IMR-90 (cell line): ENCODE measurements at regions not wholly inside any gene's neighbourhood (a gene's known extent, or its start where the extent isn't known, plus 50 kb on each side); places are given as distances from the start of the nearest gene placed in this dataset.

Source experiments
- ATAC-seq: fragments of 200-7000 bp; cut with Tn5 transposase; 2 replicates; pipeline ENCODE4 v1.9.1; 2020; ENCODE audit warnings: low read depth, mild to moderate bottlenecking, moderate library complexity
- BruUV-seq: library from RNA; stranded (reverse); fragments of 400-500 nt; replicated peaks from 2 replicates; lab custom pipeline; 2021; lab: Mats Ljungman, UMichigan
- CTCF ChIA-PET: fragments of 300-600 bp; formaldehyde crosslinking; extraction: SDS; loops from one replicate; lab custom pipeline; 2021; ENCODE audit warnings: antibody characterized with exemption; lab: Yijun Ruan, JAX
- POLR2A ChIA-PET: fragments of 300-600 bp; sonication (Branson Sonifier 250); formaldehyde crosslinking; loops from one replicate; lab custom pipeline; 2022; ENCODE audit warnings: antibody characterized with exemption; ENCODE audit not compliant: unreplicated experiment; lab: Charles Lee
- DNase-seq: peaks from one replicate; pipeline ENCODE4 v3.0.0; 2013
- H2AFZ ChIP-seq: replicated peaks from 2 replicates; pipeline ENCODE3; 2013; ENCODE audit warnings: low read length, mild to moderate bottlenecking; ENCODE audit not compliant: poor library complexity
- H2AK5ac ChIP-seq: 2 replicates; pipeline ENCODE4 v1.6.1; 2013; ENCODE audit warnings: low read depth, low read length, inconsistent platforms
- H2AK9ac ChIP-seq: replicated peaks from 2 replicates; pipeline ENCODE3; 2013; ENCODE audit warnings: mild to moderate bottlenecking, low read depth, low read length, moderate library complexity; ENCODE audit not compliant: poor library complexity
- H2BK120ac ChIP-seq: 2 replicates; pipeline ENCODE4 v1.6.1; 2013; ENCODE audit warnings: low read depth, low read length, inconsistent platforms
- H2BK15ac ChIP-seq: 3 replicates; pipeline ENCODE4 v1.6.1; 2013; ENCODE audit warnings: low read depth, low read length, inconsistent platforms
- H2BK20ac ChIP-seq: 2 replicates; pipeline ENCODE4 v1.6.1; 2013; ENCODE audit warnings: low read depth, mild to moderate bottlenecking, inconsistent platforms, low read length, moderate library complexity
- H2BK5ac ChIP-seq: 2 replicates; pipeline ENCODE4 v1.6.1; 2013; ENCODE audit warnings: mild to moderate bottlenecking, low read depth, low read length, inconsistent platforms; ENCODE audit not compliant: poor library complexity, severe bottlenecking
- H3K14ac ChIP-seq: replicated peaks from 2 replicates; pipeline ENCODE4 v1.6.1; 2013; ENCODE audit warnings: low read depth, low read length, inconsistent platforms
- H3K18ac ChIP-seq: 2 replicates; pipeline ENCODE4 v1.6.1; 2013; ENCODE audit warnings: low read depth, low read length, control low read depth
- H3K23ac ChIP-seq: 2 replicates; pipeline ENCODE4 v1.6.1; 2013; ENCODE audit warnings: low read depth, low read length, inconsistent platforms
- H3K27ac ChIP-seq: 2 replicates; pipeline ENCODE4 v1.5.1; 2013; ENCODE audit warnings: mild to moderate bottlenecking, control low read depth, low read length; ENCODE audit not compliant: insufficient read depth
- H3K27me3 ChIP-seq: 2 replicates; pipeline ENCODE4 v1.6.1; 2013; ENCODE audit warnings: low read length; ENCODE audit not compliant: control insufficient read depth, insufficient read depth
- H3K36me3 ChIP-seq: 2 replicates; pipeline ENCODE4 v1.6.1; 2013; ENCODE audit warnings: low read length, mixed read lengths; ENCODE audit not compliant: control insufficient read depth, insufficient read depth
- H3K4ac ChIP-seq: 2 replicates; pipeline ENCODE4 v1.6.1; 2013; ENCODE audit warnings: low read depth, low read length, inconsistent platforms
- H3K4me1 ChIP-seq: 2 replicates; pipeline ENCODE4 v1.6.1; 2013; ENCODE audit warnings: low read length, mixed read lengths; ENCODE audit not compliant: control insufficient read depth, insufficient read depth
- H3K4me2 ChIP-seq: 2 replicates; pipeline ENCODE4 v1.6.1; 2013; ENCODE audit warnings: low read depth, mild to moderate bottlenecking, control low read depth, low read length, moderate library complexity
- H3K4me3 ChIP-seq: 2 replicates; pipeline ENCODE4 v1.5.1; 2013; ENCODE audit warnings: low read depth, mild to moderate bottlenecking, control low read depth, low read length, moderate library complexity; ENCODE audit not compliant: insufficient read depth
- H3K56ac ChIP-seq: 2 replicates; pipeline ENCODE4 v1.6.1; 2013; ENCODE audit warnings: low read length, inconsistent platforms; ENCODE audit not compliant: insufficient read depth; ENCODE audit errors: extremely low read depth
- H3K79me1 ChIP-seq, 2 experiments: 2 replicates each; pipeline ENCODE4 v1.6.1; 2013; ENCODE audit warnings: low read length in 2 of 2, inconsistent platforms in 1 of 2, low read depth in 1 of 2
- H3K9ac ChIP-seq: 2 replicates; pipeline ENCODE4 v1.6.1; 2013; ENCODE audit warnings: low read depth, low read length, control low read depth
- H3K9me1 ChIP-seq: 2 replicates; pipeline ENCODE4 v1.6.1; 2013; ENCODE audit warnings: low read length, inconsistent platforms; ENCODE audit not compliant: insufficient read depth
- H3K9me3 ChIP-seq: 2 replicates; pipeline ENCODE4 v1.6.1; 2013; ENCODE audit warnings: low read length; ENCODE audit not compliant: control insufficient read depth, insufficient read depth
- H4K20me1 ChIP-seq: 2 replicates; pipeline ENCODE4 v1.6.1; 2013; ENCODE audit warnings: low read length, inconsistent platforms; ENCODE audit not compliant: insufficient read depth
- H4K5ac ChIP-seq: 2 replicates; pipeline ENCODE4 v1.6.1; 2013; ENCODE audit warnings: mild to moderate bottlenecking, low read depth, low read length, control low read depth
- H4K8ac ChIP-seq, 2 experiments: 2 replicates each; pipeline ENCODE4 v1.6.1; 2013; ENCODE audit warnings: low read depth in 2 of 2, low read length in 2 of 2, control low read depth in 1 of 2, inconsistent platforms in 1 of 2
- H4K91ac ChIP-seq: 2 replicates; pipeline ENCODE4 v1.6.1; 2013; ENCODE audit warnings: low read depth, low read length, inconsistent platforms; ENCODE audit not compliant: insufficient read depth
- BHLHE40 ChIP-seq: fragments of 150-350 bp; IDR thresholded peaks from 2 replicates; pipeline ENCODE4 v1.6.1; 2016; ENCODE audit warnings: mild to moderate bottlenecking, low read depth, low read length
- CEBPB ChIP-seq: IDR thresholded peaks from 2 replicates; pipeline ENCODE4 v1.6.1; 2012; ENCODE audit warnings: low read depth, low read length, improper control_type of control experiment
- CHD1 ChIP-seq: IDR thresholded peaks from 2 replicates; pipeline ENCODE4 v1.6.1; 2012; ENCODE audit warnings: low read depth, low read length, improper control_type of control experiment
- CTCF ChIP-seq: conservative IDR thresholded peaks from 2 replicates; pipeline ENCODE4 v1.5.1; 2012; ENCODE audit warnings: mild to moderate bottlenecking, low read depth, low read length, improper control_type of control experiment
- ELK1 ChIP-seq: fragments of 150-350 bp; IDR thresholded peaks from 2 replicates; pipeline ENCODE4 v1.6.1; 2016; ENCODE audit warnings: low read depth, mild to moderate bottlenecking, low read length, moderate library complexity, borderline replicate concordance
- FOS ChIP-seq: fragments of 150-350 bp; IDR thresholded peaks from 2 replicates; pipeline ENCODE4 v1.6.1; 2016; ENCODE audit warnings: low read depth, low read length
- MAFK ChIP-seq: IDR thresholded peaks from 2 replicates; pipeline ENCODE4 v1.6.1; 2012; ENCODE audit warnings: low read depth, low read length, improper control_type of control experiment
- MAZ ChIP-seq: IDR thresholded peaks from 2 replicates; pipeline ENCODE4 v1.6.1; 2012; ENCODE audit warnings: low read depth, mild to moderate bottlenecking, low read length, improper control_type of control experiment, moderate library complexity, borderline replicate concordance
- MXI1 ChIP-seq: IDR thresholded peaks from 2 replicates; pipeline ENCODE4 v1.6.1; 2012; ENCODE audit warnings: low read depth, mild to moderate bottlenecking, low read length, moderate library complexity, borderline replicate concordance
- NFE2L2 ChIP-seq: fragments of 150-350 bp; IDR thresholded peaks from 2 replicates; pipeline ENCODE4 v1.6.1; 2016; ENCODE audit warnings: low read depth, mild to moderate bottlenecking, low read length
- POLR2A ChIP-seq: IDR thresholded peaks from 2 replicates; pipeline ENCODE4 v1.6.1; 2012; ENCODE audit warnings: mild to moderate bottlenecking, low read depth, low read length
- RAD21 ChIP-seq: IDR thresholded peaks from 2 replicates; pipeline ENCODE4 v1.6.1; 2012; ENCODE audit warnings: low read length, improper control_type of control experiment
- RCOR1 ChIP-seq: IDR thresholded peaks from 2 replicates; pipeline ENCODE4 v1.6.1; 2012; ENCODE audit warnings: mild to moderate bottlenecking, low read length, improper control_type of control experiment; ENCODE audit not compliant: insufficient replicate concordance
- RFX5 ChIP-seq: IDR thresholded peaks from 2 replicates; pipeline ENCODE4 v1.8.0; 2012; ENCODE audit warnings: low read depth, mild to moderate bottlenecking, low read length, moderate library complexity
- SMC3 ChIP-seq: fragments of 150-350 bp; IDR thresholded peaks from 2 replicates; pipeline ENCODE4 v1.6.1; 2016; ENCODE audit warnings: low read depth, mild to moderate bottlenecking, antibody characterized with exemption, low read length, moderate library complexity
- USF2 ChIP-seq: fragments of 150-350 bp; IDR thresholded peaks from 2 replicates; pipeline ENCODE4 v1.6.1; 2017; ENCODE audit warnings: mild to moderate bottlenecking, antibody characterized with exemption, low read length, low read depth
- WGBS, 2 experiments: methylation state at CpG; one replicate each; pipeline versions ENCODE4 v1.1.5 to v1.1.7; 2013; ENCODE audit warnings: missing lambda C conversion rate in 2 of 2; ENCODE audit not compliant: insufficient read length in 1 of 2; ENCODE audit errors: extremely low coverage in 2 of 2; 5-methylcytosine and 5-hydroxymethylcytosine counted together
- dilution Hi-C: fragments of 300-500 bp; cut with HindIII; formaldehyde crosslinking; loops from one replicate; pipeline ENCODE4 v1.14.3; 2018; ENCODE audit warnings: low sequenced_read_pairs; ENCODE audit not compliant: unreplicated experiment
- in situ Hi-C: fragments of 300-500 bp; cut with MboI; formaldehyde crosslinking; loops from 3 replicates; pipeline ENCODE4 v1.14.3; 2019; ENCODE audit warnings: low sequenced_read_pairs, inconsistent platforms, mixed read lengths
- intact Hi-C: fragments of 100-400 bp; cut with micrococcal nuclease; formaldehyde crosslinking; loops from 2 replicates; pipeline ENCODE4 v1.10.0; 2022

- H2AK5ac ChIP-seq: no peak overlapping the region
- TF ChIP-seq RAD21 (no peak), MAFK (no peak), ELK1 (no peak), MXI1 (no peak), CTCF (no peak), BHLHE40 (no peak), RFX5 (no peak), USF2 (no peak), POLR2A (no peak), SMC3 (no peak), MAZ (no peak), NFE2L2 (no peak), CHD1 (no peak), FOS (no peak), RCOR1 (no peak), CEBPB (no peak)
- H3K4me2 ChIP-seq: no peak overlapping the region
- dilution Hi-C loops: no loop called here
- H3K23ac ChIP-seq: no peak overlapping the region
- no peak overlapping the region for H2BK5ac ChIP-seq
- H3K9ac ChIP-seq: no peak overlapping the region
- no peak overlapping the region for H3K4me3 ChIP-seq
- H4K91ac ChIP-seq: no peak overlapping the region
- ATAC-seq: no peak
- WGBS, 2 experiments: no CpG with 5 or more reads among the region's 2 CpGs
- H3K27ac ChIP-seq: no peak overlapping the region
- no peaks in the 10 kb centered on the region for H4K20me1 ChIP-seq
- no peaks in the 10 kb centered on the region for H3K9me1 ChIP-seq
- H3K36me3 ChIP-seq: no peaks in the 10 kb centered on the region
- no peak overlapping the region for H3K56ac ChIP-seq
- intact Hi-C loops: no loop called here
- no TSS peak for BruUV-seq
- in situ Hi-C loops: no loop called here
- H3K18ac ChIP-seq: no peak overlapping the region
- H4K8ac ChIP-seq: no peak overlapping the region
- H3K4me1 ChIP-seq: no peaks in the 10 kb centered on the region
- no peak for DNase-seq
- no peaks in the 10 kb centered on the region; the same call in 1 of the 2 replicates for H3K9me3 ChIP-seq
- H2BK15ac ChIP-seq: no peak overlapping the region
- peaks cover 33% of the 10 kb centered on the region for H3K27me3 ChIP-seq
- H3K4ac ChIP-seq: no peak overlapping the region
- no peak overlapping the region for H3K14ac ChIP-seq
- H4K5ac ChIP-seq: no peak overlapping the region
- POLR2A ChIA-PET: no interaction called here
- H3K79me1 ChIP-seq: no peaks in the 10 kb centered on the region
- H2BK20ac ChIP-seq: no peak overlapping the region
- CTCF ChIA-PET: no interaction called here
- H2AFZ ChIP-seq: no peak overlapping the region
- H2AK9ac ChIP-seq: no peak overlapping the region
- H2BK120ac ChIP-seq: no peak overlapping the region
Observed at GRCh38 chr20:56926501-56926900, 297.4 kb downstream of the TFAP2C start.
